Caco-2 (cell line): ENCODE measurements at regions not wholly inside any gene's neighbourhood (a gene's known extent, or its start where the extent isn't known, plus 50 kb on each side); places are given as distances from the start of the nearest gene placed in this dataset.

Experiments
- BruUV-seq: library from RNA; stranded (reverse); fragments of 400-500 nt; replicated peaks from 2 replicates; lab custom pipeline; 2021; lab: Mats Ljungman, UMichigan
- CTCF ChIA-PET: fragments of 300-600 bp; sonication (Branson Sonifier 250); formaldehyde crosslinking; loops from one replicate; lab custom pipeline; 2022; ENCODE audit warnings: antibody characterized with exemption; lab: Charles Lee
- POLR2A ChIA-PET: fragments of 300-600 bp; sonication (Branson Sonifier 250); formaldehyde crosslinking; loops from one replicate; lab custom pipeline; 2022; ENCODE audit warnings: antibody characterized with exemption; lab: Charles Lee
- DNase-seq, 2 experiments: peaks; one replicate each; pipeline versions ENCODE4 v3.0.0 to v3.0.0-alpha.2; 2020 to 2022
- H3K27me3 ChIP-seq: replicated peaks from 2 replicates; pipeline ENCODE4 v1.6.0; 2011; ENCODE audit warnings: low read length; ENCODE audit not compliant: control insufficient read depth, insufficient read depth
- H3K36me3 ChIP-seq: 2 replicates; pipeline ENCODE4 v1.5.1; 2011; ENCODE audit warnings: low read length; ENCODE audit not compliant: control insufficient read depth, insufficient read depth
- H3K4me1 ChIP-seq: fragments of 250-450 bp; sonication (Bioruptor Pico); 2 replicates; pipeline ENCODE4 v1.5.1; 2020; ENCODE audit warnings: mild to moderate bottlenecking
- H3K4me3 ChIP-seq: 2 replicates; pipeline ENCODE4 v1.5.1; 2011; ENCODE audit warnings: low read depth, mild to moderate bottlenecking, control low read depth, low read length
- H3K9me3 ChIP-seq: fragments of 250-450 bp; sonication (Bioruptor Pico); 2 replicates; pipeline ENCODE4 v1.5.1; 2020; ENCODE audit warnings: mild to moderate bottlenecking, moderate library complexity
- H3K27ac Mint-ChIP-seq: one replicate; pipeline ENCODE4 v1.8.0; 2022; ENCODE audit warnings: mixed read lengths; ENCODE audit not compliant: unreplicated experiment
- H3K27me3 Mint-ChIP-seq: one replicate; pipeline ENCODE4 v1.8.0; 2022; ENCODE audit warnings: mixed read lengths; ENCODE audit not compliant: insufficient read depth, unreplicated experiment
- H3K36me3 Mint-ChIP-seq: one replicate; pipeline ENCODE4 v1.8.0; 2022; ENCODE audit warnings: mild to moderate bottlenecking, mixed read lengths; ENCODE audit not compliant: insufficient read depth, unreplicated experiment
- H3K4me1 Mint-ChIP-seq: one replicate; pipeline ENCODE4 v1.8.0; 2022; ENCODE audit warnings: low read depth, mixed read lengths; ENCODE audit not compliant: unreplicated experiment
- H3K4me3 Mint-ChIP-seq: one replicate; pipeline ENCODE4 v1.8.0; 2022; ENCODE audit warnings: mild to moderate bottlenecking, moderate library complexity, mixed read lengths; ENCODE audit not compliant: unreplicated experiment
- H3K9me3 Mint-ChIP-seq: one replicate; pipeline ENCODE4 v1.8.0; 2022; ENCODE audit warnings: mixed read lengths; ENCODE audit not compliant: unreplicated experiment
- intact Hi-C: fragments of 100-400 bp; cut with micrococcal nuclease; formaldehyde crosslinking; loops from one replicate; pipeline ENCODE4 v1.10.0; 2022; ENCODE audit not compliant: unreplicated experiment
- TF ChIP-seq, protein P1 (sequence below), 2 experiments: fragments of 200-600 bp in 1 of 2; IDR thresholded peaks; 1 replicate in 1 of 2; 2 replicates in 1 of 2; pipeline versions ENCODE4 v1.5.1 to v1.8.0; 2011 to 2022; ENCODE audit warnings: antibody characterized with exemption in 1 of 2, control low read depth in 1 of 2, inconsistent platforms in 1 of 2, low read depth in 1 of 2, low read length in 1 of 2, mild to moderate bottlenecking in 1 of 2, moderate library complexity in 1 of 2; ENCODE audit not compliant: insufficient read depth in 1 of 2, severe bottlenecking in 1 of 2, unreplicated experiment in 1 of 2

DNA sequence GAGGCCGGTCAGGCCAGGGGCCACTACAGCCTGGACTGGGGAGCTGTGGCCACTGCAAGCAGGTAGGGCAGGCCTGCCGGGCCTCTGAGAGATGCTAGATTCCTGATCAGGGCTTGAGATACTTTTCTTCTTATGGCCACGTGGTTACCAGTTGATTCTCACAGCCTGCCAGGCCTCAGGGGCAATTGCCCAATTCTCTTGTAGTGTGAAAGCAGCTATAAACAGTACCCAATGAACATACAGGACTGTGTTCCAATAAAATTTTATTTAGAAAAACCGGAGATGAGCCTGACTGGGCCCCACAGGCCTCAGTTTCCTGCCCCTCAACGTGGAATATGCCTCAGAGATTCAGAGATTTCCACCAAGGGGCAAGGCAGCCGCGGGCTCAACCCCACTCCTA, 475.2 kb downstream of the TCERG1L start:
- no peaks in the 10 kb centered on the region for H3K4me1 ChIP-seq
- no TSS peak for BruUV-seq
- no peak overlapping the region for H3K4me3 ChIP-seq
- H3K36me3 ChIP-seq, result no peaks in the 10 kb centered on the region
- Mint-ChIP-seq H3K4me3 (no peak overlapping the region), H3K9me3 (peaks cover 2% of the 10 kb centered on the region), H3K27me3 (no peaks in the 10 kb centered on the region), H3K4me1 (no peaks in the 10 kb centered on the region), H3K36me3 (no peaks in the 10 kb centered on the region), H3K27ac (no peak overlapping the region)
- H3K9me3 ChIP-seq, result no peaks in the 10 kb centered on the region
- ChIA-PET CTCF (no interaction called here), POLR2A (no interaction called here)
- DNase-seq, result no peak
- H3K27me3 ChIP-seq, result no peaks in the 10 kb centered on the region
- TF ChIP-seq, protein P1, sequence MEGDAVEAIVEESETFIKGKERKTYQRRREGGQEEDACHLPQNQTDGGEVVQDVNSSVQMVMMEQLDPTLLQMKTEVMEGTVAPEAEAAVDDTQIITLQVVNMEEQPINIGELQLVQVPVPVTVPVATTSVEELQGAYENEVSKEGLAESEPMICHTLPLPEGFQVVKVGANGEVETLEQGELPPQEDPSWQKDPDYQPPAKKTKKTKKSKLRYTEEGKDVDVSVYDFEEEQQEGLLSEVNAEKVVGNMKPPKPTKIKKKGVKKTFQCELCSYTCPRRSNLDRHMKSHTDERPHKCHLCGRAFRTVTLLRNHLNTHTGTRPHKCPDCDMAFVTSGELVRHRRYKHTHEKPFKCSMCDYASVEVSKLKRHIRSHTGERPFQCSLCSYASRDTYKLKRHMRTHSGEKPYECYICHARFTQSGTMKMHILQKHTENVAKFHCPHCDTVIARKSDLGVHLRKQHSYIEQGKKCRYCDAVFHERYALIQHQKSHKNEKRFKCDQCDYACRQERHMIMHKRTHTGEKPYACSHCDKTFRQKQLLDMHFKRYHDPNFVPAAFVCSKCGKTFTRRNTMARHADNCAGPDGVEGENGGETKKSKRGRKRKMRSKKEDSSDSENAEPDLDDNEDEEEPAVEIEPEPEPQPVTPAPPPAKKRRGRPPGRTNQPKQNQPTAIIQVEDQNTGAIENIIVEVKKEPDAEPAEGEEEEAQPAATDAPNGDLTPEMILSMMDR (IDR thresholded peaks at IDR 0.05; ENCODE audit: insufficient read depth in 1 of 2, low read depth in 1 of 2, low read length in 1 of 2, severe bottlenecking in 1 of 2, unreplicated experiment in 1 of 2), result no peak
- intact Hi-C loops, result no loop called here

DNA sequence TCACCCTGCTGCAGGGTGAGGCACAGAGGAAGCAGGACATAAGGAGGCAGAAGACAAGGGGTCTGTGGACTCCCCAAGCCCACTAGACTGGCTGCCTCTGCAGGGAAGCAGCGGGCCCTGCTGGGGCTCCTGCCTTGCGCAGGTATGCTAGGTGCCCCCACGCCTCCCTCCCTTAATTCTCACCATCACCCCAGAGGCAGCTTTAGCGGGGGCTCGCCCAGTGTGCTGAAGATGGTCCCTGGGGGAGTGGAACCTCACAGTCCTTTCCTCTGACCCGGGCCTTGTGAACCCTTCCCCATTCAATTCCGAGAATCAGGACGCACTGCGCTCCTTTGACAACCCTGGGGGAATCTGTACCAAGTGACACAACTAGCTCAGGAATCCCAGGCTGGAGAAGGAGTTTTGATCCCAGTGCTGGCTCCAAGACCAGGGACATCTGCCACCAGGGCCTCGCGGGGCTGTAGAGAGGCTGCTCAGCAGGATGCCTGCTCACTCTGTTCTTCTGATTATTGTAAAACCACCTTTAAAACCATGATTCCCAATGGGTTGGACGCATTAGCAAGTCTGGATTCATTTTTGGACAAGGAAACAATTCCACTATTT, 468.4 kb downstream of the TCERG1L start:
- POLR2A ChIA-PET, result no interaction called here
- Mint-ChIP-seq H3K4me3 (no peak overlapping the region), H3K27me3 (no peaks in the 10 kb centered on the region), H3K4me1 (no peaks in the 10 kb centered on the region), H3K27ac (no peak overlapping the region), H3K36me3 (no peaks in the 10 kb centered on the region), H3K9me3 (peaks cover 15% of the 10 kb centered on the region)
- CTCF ChIA-PET, result no interaction called here
- intact Hi-C loops, result no loop called here
- Histone ChIP-seq H3K9me3 (no peaks in the 10 kb centered on the region), H3K36me3 (no peaks in the 10 kb centered on the region), H3K4me3 (no peak overlapping the region), H3K27me3 (no peaks in the 10 kb centered on the region), H3K4me1 (no peaks in the 10 kb centered on the region)
- TF ChIP-seq, protein P1 (IDR thresholded peaks at IDR 0.05; ENCODE audit: insufficient read depth in 1 of 2, low read depth in 1 of 2, low read length in 1 of 2, severe bottlenecking in 1 of 2, unreplicated experiment in 1 of 2), result no peak
- no peak for DNase-seq
- no TSS peak for BruUV-seq

DNA sequence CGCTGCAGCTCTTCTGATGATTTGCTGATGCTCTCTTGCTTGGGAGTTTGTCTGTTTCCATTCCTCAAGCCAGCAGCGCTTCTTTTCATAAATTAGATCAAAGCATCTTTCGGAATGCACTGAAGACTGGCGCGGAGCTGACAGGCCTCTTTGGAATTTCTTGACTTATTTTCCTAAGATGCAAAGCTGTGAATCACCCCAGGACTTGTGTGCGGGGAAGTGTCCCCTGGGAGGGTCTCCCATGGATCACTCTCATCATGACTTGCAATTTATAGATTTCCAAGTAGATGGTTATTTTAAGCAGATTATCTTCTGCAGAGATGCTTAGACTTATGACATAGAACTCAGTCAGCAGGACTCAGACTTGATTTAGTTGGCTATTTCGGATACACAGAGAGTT, 467.2 kb downstream of the TCERG1L start:
- no peaks in the 10 kb centered on the region for H3K36me3 Mint-ChIP-seq
- Histone ChIP-seq H3K4me3 (no peak overlapping the region), H3K4me1 (no peaks in the 10 kb centered on the region), H3K9me3 (no peaks in the 10 kb centered on the region), H3K36me3 (no peaks in the 10 kb centered on the region), H3K27me3 (no peaks in the 10 kb centered on the region)
- TF ChIP-seq, protein P1 (IDR thresholded peaks at IDR 0.05; ENCODE audit: insufficient read depth in 1 of 2, low read depth in 1 of 2, low read length in 1 of 2, severe bottlenecking in 1 of 2, unreplicated experiment in 1 of 2), result no peak
- H3K9me3 Mint-ChIP-seq, result peaks cover 19% of the 10 kb centered on the region
- BruUV-seq, result no TSS peak
- H3K27me3 Mint-ChIP-seq, result no peaks in the 10 kb centered on the region
- intact Hi-C loops, result no loop called here
- DNase-seq, result no peak
- H3K27ac Mint-ChIP-seq, result no peak overlapping the region
- ChIA-PET POLR2A (no interaction called here), CTCF (no interaction called here)
- H3K4me1 Mint-ChIP-seq, result no peaks in the 10 kb centered on the region
- no peak overlapping the region for H3K4me3 Mint-ChIP-seq
